ENCODE measurements at regions not wholly inside any gene's neighbourhood (a gene's known extent, or its start where the extent isn't known, plus 50 kb on each side); places are given as distances from the start of the nearest gene placed in this dataset.

GRCh38 chr5:171531638-171532037 lies 112.2 kb downstream of the FGF18 start:
- Mint-ChIP-seq H3K27ac (no peak overlapping the region), H3K27me3 (ENCODE audit: low read depth in 2 of 2) (peaks cover 21 to 41% of the 10 kb centered on the region in 2 donors), H3K36me3 (no peaks in the 10 kb centered on the region), H3K4me1 (no peaks in the 10 kb centered on the region), H3K9me3 (no peaks in the 10 kb centered on the region), H3K4me3 (no peak overlapping the region)
- Histone ChIP-seq H3K36me3 (ENCODE audit: control insufficient read depth, insufficient read depth, low read length) (no peaks in the 10 kb centered on the region), H3K4me1 (ENCODE audit: control insufficient read depth, insufficient read depth, low read length) (no peaks in the 10 kb centered on the region), H3K27ac (ENCODE audit: low read length) (no peak overlapping the region), H3K4me3 (ENCODE audit: low read length) (no peak overlapping the region), H3K9me3 (ENCODE audit: control insufficient read depth, insufficient read depth, low read length) (no peaks in the 10 kb centered on the region), H3K27me3 (ENCODE audit: control insufficient read depth, insufficient read depth, low read length) (no peaks in the 10 kb centered on the region)
- DNase-seq (no peak), ATAC-seq (no peak)
- no peak for TF ChIP-seq CTCF (IDR thresholded peaks at IDR 0.05)
- intact Hi-C loops (cut with micrococcal nuclease), result no loop called here
- WGBS (ENCODE audit: insufficient coverage), result 40% methylated on average over 3 of the region's 3 CpGs

- WGBS (ENCODE audit: insufficient coverage), result 96% methylated on average over 4 of the region's 4 CpGs
- no peaks in the 10 kb centered on the region for H3K9me3 ChIP-seq (ENCODE audit: control insufficient read depth, insufficient read depth, low read length)
- Mint-ChIP-seq H3K36me3 (no peaks in the 10 kb centered on the region), H3K9me3 (no peaks in the 10 kb centered on the region), H3K4me1 (no peaks in the 10 kb centered on the region), H3K27me3 (ENCODE audit: low read depth in 2 of 2) (peaks cover 21 to 42% of the 10 kb centered on the region in 2 donors), H3K27ac (no peak overlapping the region), H3K4me3 (no peak overlapping the region)
- no peaks in the 10 kb centered on the region for H3K4me1 ChIP-seq (ENCODE audit: control insufficient read depth, insufficient read depth, low read length)
- ATAC-seq, result no peak
- H3K27ac ChIP-seq (ENCODE audit: low read length), result no peak overlapping the region
- no peak overlapping the region for H3K4me3 ChIP-seq (ENCODE audit: low read length)
- no peak for TF ChIP-seq CTCF (IDR thresholded peaks at IDR 0.05)
- H3K36me3 ChIP-seq (ENCODE audit: control insufficient read depth, insufficient read depth, low read length), result no peaks in the 10 kb centered on the region
- no peaks in the 10 kb centered on the region for H3K27me3 ChIP-seq (ENCODE audit: control insufficient read depth, insufficient read depth, low read length)
- intact Hi-C loops (cut with micrococcal nuclease), result no loop called here
- no peak for DNase-seq
Observed at GRCh38 chr5:171533153-171533552, 113.7 kb downstream of the FGF18 start.

- H3K36me3 Mint-ChIP-seq, result no peaks in the 10 kb centered on the region
- H3K9me3 ChIP-seq (ENCODE audit: control insufficient read depth, insufficient read depth, low read length), result no peaks in the 10 kb centered on the region
- peaks cover 21 to 42% of the 10 kb centered on the region in 2 donors for H3K27me3 Mint-ChIP-seq (ENCODE audit: low read depth in 2 of 2)
- no peak overlapping the region for H3K4me3 Mint-ChIP-seq
- H3K4me1 Mint-ChIP-seq, result no peaks in the 10 kb centered on the region
- no peaks in the 10 kb centered on the region for H3K9me3 Mint-ChIP-seq
- intact Hi-C loops (cut with micrococcal nuclease), result no loop called here
- WGBS (ENCODE audit: insufficient coverage), result 71% methylated on average over 13 of the region's 13 CpGs
- TF ChIP-seq CTCF (IDR thresholded peaks at IDR 0.05), result no peak
- no peak overlapping the region for H3K4me3 ChIP-seq (ENCODE audit: low read length)
- ATAC-seq, result no peak
- H3K27me3 ChIP-seq (ENCODE audit: control insufficient read depth, insufficient read depth, low read length), result no peaks in the 10 kb centered on the region
- no peak for DNase-seq
- H3K27ac Mint-ChIP-seq, result no peak overlapping the region
- no peaks in the 10 kb centered on the region for H3K4me1 ChIP-seq (ENCODE audit: control insufficient read depth, insufficient read depth, low read length)
- H3K27ac ChIP-seq (ENCODE audit: low read length), result no peak overlapping the region
- no peaks in the 10 kb centered on the region for H3K36me3 ChIP-seq (ENCODE audit: control insufficient read depth, insufficient read depth, low read length)
Observed at GRCh38 chr5:171534043-171534895, 114.8 kb downstream of the FGF18 start.

- no peak for TF ChIP-seq CTCF (IDR thresholded peaks at IDR 0.05)
- WGBS (ENCODE audit: insufficient coverage), result 89% methylated on average over 1 of the region's 1 CpG
- H3K27me3 ChIP-seq (ENCODE audit: control insufficient read depth, insufficient read depth, low read length), result no peaks in the 10 kb centered on the region
- no peaks in the 10 kb centered on the region for H3K9me3 ChIP-seq (ENCODE audit: control insufficient read depth, insufficient read depth, low read length)
- H3K27me3 Mint-ChIP-seq (ENCODE audit: low read depth in 2 of 2), result peaks cover 22 to 44% of the 10 kb centered on the region in 2 donors
- H3K4me3 Mint-ChIP-seq, result no peak overlapping the region
- no peaks in the 10 kb centered on the region for H3K4me1 Mint-ChIP-seq
- H3K27ac ChIP-seq (ENCODE audit: low read length), result no peak overlapping the region
- DNase-seq (no peak), ATAC-seq (no peak)
- no peaks in the 10 kb centered on the region for H3K9me3 Mint-ChIP-seq
- H3K4me1 ChIP-seq (ENCODE audit: control insufficient read depth, insufficient read depth, low read length), result no peaks in the 10 kb centered on the region
- intact Hi-C loops (cut with micrococcal nuclease), result no loop called here
- no peak overlapping the region for H3K27ac Mint-ChIP-seq
- H3K4me3 ChIP-seq (ENCODE audit: low read length), result no peak overlapping the region
- no peaks in the 10 kb centered on the region for H3K36me3 ChIP-seq (ENCODE audit: control insufficient read depth, insufficient read depth, low read length)
- no peaks in the 10 kb centered on the region for H3K36me3 Mint-ChIP-seq
Observed at GRCh38 chr5:171535162-171535561, 115.7 kb downstream of the FGF18 start.
